PC-3 (cell line): ENCODE measurements at regions not wholly inside any gene's neighbourhood (a gene's known extent, or its start where the extent isn't known, plus 50 kb on each side); places are given as distances from the start of the nearest gene placed in this dataset.

Experiments
- EZH2 ChIP-seq: fragments of 300-600 bp; sonication (generic); IDR thresholded peaks from one replicate; pipeline ENCODE4 v1.6.1; 2017; ENCODE audit warnings: antibody characterized with exemption, mild to moderate bottlenecking, low read length; ENCODE audit not compliant: unreplicated experiment
- EZH2phosphoT487 ChIP-seq: fragments of 300-600 bp; sonication (generic); IDR thresholded peaks from 2 replicates; pipeline ENCODE4 v1.6.1; 2018; ENCODE audit warnings: mild to moderate bottlenecking, antibody characterized with exemption, low read length, borderline replicate concordance
- TF ChIP-seq, protein P1 (sequence below): fragments of 300-600 bp; sonication (generic); conservative IDR thresholded peaks from 2 replicates; pipeline ENCODE4 v1.5.1; 2017; ENCODE audit warnings: antibody characterized with exemption, low read depth, mild to moderate bottlenecking, low read length

GRCh38 chr17:22505660-22506059, 813.3 kb downstream of the KCNJ18 start:
- TF ChIP-seq, protein P1, sequence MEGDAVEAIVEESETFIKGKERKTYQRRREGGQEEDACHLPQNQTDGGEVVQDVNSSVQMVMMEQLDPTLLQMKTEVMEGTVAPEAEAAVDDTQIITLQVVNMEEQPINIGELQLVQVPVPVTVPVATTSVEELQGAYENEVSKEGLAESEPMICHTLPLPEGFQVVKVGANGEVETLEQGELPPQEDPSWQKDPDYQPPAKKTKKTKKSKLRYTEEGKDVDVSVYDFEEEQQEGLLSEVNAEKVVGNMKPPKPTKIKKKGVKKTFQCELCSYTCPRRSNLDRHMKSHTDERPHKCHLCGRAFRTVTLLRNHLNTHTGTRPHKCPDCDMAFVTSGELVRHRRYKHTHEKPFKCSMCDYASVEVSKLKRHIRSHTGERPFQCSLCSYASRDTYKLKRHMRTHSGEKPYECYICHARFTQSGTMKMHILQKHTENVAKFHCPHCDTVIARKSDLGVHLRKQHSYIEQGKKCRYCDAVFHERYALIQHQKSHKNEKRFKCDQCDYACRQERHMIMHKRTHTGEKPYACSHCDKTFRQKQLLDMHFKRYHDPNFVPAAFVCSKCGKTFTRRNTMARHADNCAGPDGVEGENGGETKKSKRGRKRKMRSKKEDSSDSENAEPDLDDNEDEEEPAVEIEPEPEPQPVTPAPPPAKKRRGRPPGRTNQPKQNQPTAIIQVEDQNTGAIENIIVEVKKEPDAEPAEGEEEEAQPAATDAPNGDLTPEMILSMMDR, result no peak
- TF ChIP-seq EZH2, result no peak
- no peak for TF ChIP-seq EZH2phosphoT487
